Loucy (cell line): ENCODE measurements at regions not wholly inside any gene's neighbourhood (a gene's known extent, or its start where the extent isn't known, plus 50 kb on each side); places are given as distances from the start of the nearest gene placed in this dataset.

Source experiments
- H2AFZ ChIP-seq: fragments of 200-600 bp; sonication (generic); 2 replicates; pipeline ENCODE4 v1.6.0; 2016; ENCODE audit warnings: antibody characterized with exemption, mild to moderate bottlenecking, low read length, moderate library complexity
- H3F3A ChIP-seq: fragments of 200-600 bp; 2 replicates; pipeline ENCODE4 v1.6.0; 2016; ENCODE audit warnings: antibody characterized with exemption, low read depth, mild to moderate bottlenecking
- H3K27me3 ChIP-seq: fragments of 200-600 bp; sonication (generic); 2 replicates; pipeline ENCODE4 v1.6.1; 2014; ENCODE audit warnings: low read length, mild to moderate bottlenecking; ENCODE audit not compliant: insufficient read depth, poor library complexity, severe bottlenecking
- H3K36me3 ChIP-seq: fragments of 200-600 bp; sonication (generic); 2 replicates; pipeline ENCODE4 v1.6.1; 2016; ENCODE audit warnings: low read length; ENCODE audit not compliant: insufficient read depth
- H3K4me1 ChIP-seq: fragments of 200-600 bp; sonication (generic); 2 replicates; pipeline ENCODE4 v1.5.1; 2014; ENCODE audit warnings: low read length, mild to moderate bottlenecking; ENCODE audit not compliant: insufficient read depth, poor library complexity, severe bottlenecking
- H3K4me2 ChIP-seq: fragments of 200-600 bp; sonication (generic); 2 replicates; pipeline ENCODE4 v1.6.0; 2014; ENCODE audit warnings: antibody characterized with exemption, low read length, low read depth, mild to moderate bottlenecking; ENCODE audit not compliant: poor library complexity, severe bottlenecking
- H3K4me3 ChIP-seq: fragments of 200-600 bp; sonication (generic); 2 replicates; pipeline ENCODE4 v1.5.1; 2014; ENCODE audit warnings: low read length, mild to moderate bottlenecking, mixed read lengths; ENCODE audit not compliant: poor library complexity, severe bottlenecking
- H3K79me2 ChIP-seq: fragments of 200-600 bp; sonication (generic); 2 replicates; pipeline ENCODE4 v1.6.1; 2014; ENCODE audit warnings: low read length; ENCODE audit not compliant: insufficient read depth
- H3K9ac ChIP-seq: fragments of 200-600 bp; sonication (generic); 2 replicates; pipeline ENCODE4 v1.6.0; 2014; ENCODE audit warnings: mild to moderate bottlenecking, low read depth, low read length, moderate library complexity; ENCODE audit not compliant: poor library complexity, severe bottlenecking
- H3K9me2 ChIP-seq: fragments of 200-600 bp; sonication (generic); replicated peaks from 2 replicates; pipeline ENCODE4 v1.6.1; 2016; ENCODE audit warnings: low read depth, low read length, mixed read lengths
- H3K9me3 ChIP-seq: fragments of 200-600 bp; sonication (generic); 2 replicates; pipeline ENCODE4 v1.6.1; 2014; ENCODE audit warnings: mild to moderate bottlenecking, antibody characterized with exemption, low read length, low read depth; ENCODE audit not compliant: insufficient read depth
- H4K20me1 ChIP-seq: fragments of 200-600 bp; sonication (generic); 2 replicates; pipeline ENCODE4 v1.6.0; 2014; ENCODE audit warnings: antibody characterized with exemption, low read length, mild to moderate bottlenecking; ENCODE audit not compliant: insufficient read depth, poor library complexity, severe bottlenecking
- CTCF ChIP-seq: fragments of 200-600 bp; sonication (generic); conservative IDR thresholded peaks from 2 replicates; pipeline ENCODE4 v1.5.1; 2014; ENCODE audit warnings: mild to moderate bottlenecking, antibody characterized with exemption, low read length
- EZH2phosphoT487 ChIP-seq: fragments of 200-600 bp; IDR thresholded peaks from 2 replicates; pipeline ENCODE4 v1.6.1; 2018; ENCODE audit warnings: antibody characterized with exemption, mild to moderate bottlenecking, moderate library complexity, borderline replicate concordance

GRCh38 chr2:12089001-12089400 is 342.6 kb downstream of the LPIN1 start:
- Histone ChIP-seq H3K9ac (no peak overlapping the region), H3K27me3 (no peaks in the 10 kb centered on the region), H3K4me2 (no peak overlapping the region), H3F3A (no peaks in the 10 kb centered on the region), H3K4me3 (no peak overlapping the region), H3K36me3 (no peaks in the 10 kb centered on the region), H3K4me1 (peaks cover 21% of the 10 kb centered on the region), H3K9me2 (no peaks in the 10 kb centered on the region), H3K9me3 (0 out of 2 replicates have a peak, but pooled peaks cover 3% of the 10 kb centered on the region), H4K20me1 (no peaks in the 10 kb centered on the region), H3K79me2 (no peaks in the 10 kb centered on the region), H2AFZ (no peak overlapping the region)
- TF ChIP-seq CTCF (no peak), EZH2phosphoT487 (no peak)

GRCh38 chr2:12089496-12089895 is 343.1 kb downstream of the LPIN1 start:
- TF ChIP-seq CTCF (no peak), EZH2phosphoT487 (no peak)
- Histone ChIP-seq H3K9me3 (0 out of 2 replicates have a peak, but pooled peaks cover 3% of the 10 kb centered on the region), H3K4me2 (peak overlapping the region; percentile 20), H3F3A (no peaks in the 10 kb centered on the region), H3K4me1 (peaks cover 21% of the 10 kb centered on the region), H3K36me3 (no peaks in the 10 kb centered on the region), H4K20me1 (no peaks in the 10 kb centered on the region), H3K4me3 (no peak overlapping the region), H3K79me2 (no peaks in the 10 kb centered on the region), H3K27me3 (no peaks in the 10 kb centered on the region), H3K9ac (no peak overlapping the region), H2AFZ (no peak overlapping the region; the same call in 1 of the 2 replicates), H3K9me2 (no peaks in the 10 kb centered on the region)

- Histone ChIP-seq H3K36me3 (no peaks in the 10 kb centered on the region), H4K20me1 (no peaks in the 10 kb centered on the region), H3K4me2 (peak overlapping the region; percentile 20), H2AFZ (no peak overlapping the region; the same call in 1 of the 2 replicates), H3K9ac (no peak overlapping the region), H3F3A (no peaks in the 10 kb centered on the region), H3K79me2 (no peaks in the 10 kb centered on the region), H3K27me3 (no peaks in the 10 kb centered on the region), H3K4me1 (peaks cover 21% of the 10 kb centered on the region), H3K9me2 (no peaks in the 10 kb centered on the region), H3K9me3 (0 out of 2 replicates have a peak, but pooled peaks cover 3% of the 10 kb centered on the region), H3K4me3 (no peak overlapping the region)
- no peak for TF ChIP-seq CTCF
- TF ChIP-seq EZH2phosphoT487, result no peak
These were observed 343.6 kb downstream of the LPIN1 start for GRCh38 chr2:12090072-12090471.
